Fibroblast of skin of left biceps (primary cell): ENCODE measurements at regions not wholly inside any gene's neighbourhood (a gene's known extent, or its start where the extent isn't known, plus 50 kb on each side); places are given as distances from the start of the nearest gene placed in this dataset.
"Not testable (repeated sequence)": the region's sequence is repeated elsewhere in the genome, so short reads cannot be mapped to it uniquely, and the experiment has no call there.

Experiments used
- DNase-seq, 2 experiments: peaks; one replicate each; pipeline ENCODE4 v3.0.0-alpha.2; 2013; ENCODE audit warnings: low read depth in 2 of 2

- DNase-seq, result no peak
Observed at GRCh38 chr12:46670636-46671035, 155.2 kb downstream of the SLC38A4 start.

- no peak for DNase-seq
Observed at GRCh38 chr12:46669720-46670119, 156.1 kb downstream of the SLC38A4 start.

- no peak for DNase-seq
Observed at GRCh38 chr12:46667551-46667950, 158.2 kb downstream of the SLC38A4 start.

GRCh38 chr12:46664761-46665287 lies 161.0 kb downstream of the SLC38A4 start:
- peak; percentile 52 to 54 for DNase-seq

- no peak for DNase-seq
Observed at GRCh38 chr12:46663318-46663717, 162.5 kb downstream of the SLC38A4 start.

GRCh38 chr12:46661110-46661845 lies 164.5 kb downstream of the SLC38A4 start:
- DNase-seq, result peak; percentile 95 to 96

GRCh38 chr12:46660719-46661109 lies 165.1 kb downstream of the SLC38A4 start:
- DNase-seq, result peak; percentile 31 to 41

GRCh38 chr12:46660276-46660675 lies 165.5 kb downstream of the SLC38A4 start:
- no peak for DNase-seq

GRCh38 chr12:46659824-46660223 lies 166.0 kb downstream of the SLC38A4 start:
- no peak for DNase-seq

GRCh38 chr12:46659032-46659650 lies 166.7 kb downstream of the SLC38A4 start:
- DNase-seq, result no peak

- no peak for DNase-seq
Observed at GRCh38 chr12:46657453-46658411, 168.1 kb downstream of the SLC38A4 start.

- not testable (repeated sequence) for DNase-seq
Observed at GRCh38 chr12:46655984-46656383, 169.8 kb downstream of the SLC38A4 start.

GRCh38 chr12:46653311-46653710 lies 172.5 kb downstream of the SLC38A4 start:
- no peak for DNase-seq

- no peak for DNase-seq
Observed at GRCh38 chr12:46652692-46653091, 173.1 kb downstream of the SLC38A4 start.

- DNase-seq, result no peak
Observed at GRCh38 chr12:46650688-46651087, 175.1 kb downstream of the SLC38A4 start.

- no peak for DNase-seq
Observed at GRCh38 chr12:46649433-46649832, 176.4 kb downstream of the SLC38A4 start.

- DNase-seq, result no peak
Observed at GRCh38 chr12:46647034-46647433, 178.8 kb downstream of the SLC38A4 start.

GRCh38 chr12:46641649-46642048 lies 184.1 kb downstream of the SLC38A4 start:
- not testable (repeated sequence) for DNase-seq

GRCh38 chr12:46635818-46636217 lies 190.0 kb downstream of the SLC38A4 start:
- no peak for DNase-seq

- DNase-seq, result no peak
Observed at GRCh38 chr12:46629331-46630229, 196.2 kb downstream of the SLC38A4 start.

- DNase-seq, result no peak
Observed at GRCh38 chr12:46628176-46628575, 197.6 kb downstream of the SLC38A4 start.
